IMR-90 (cell line): ENCODE measurements at regions not wholly inside any gene's neighbourhood (a gene's known extent, or its start where the extent isn't known, plus 50 kb on each side); places are given as distances from the start of the nearest gene placed in this dataset.

Experiments used
- ATAC-seq: fragments of 200-7000 bp; cut with Tn5 transposase; 2 replicates; pipeline ENCODE4 v1.9.1; 2020; ENCODE audit warnings: low read depth, mild to moderate bottlenecking, moderate library complexity
- BruUV-seq: library from RNA; stranded (reverse); fragments of 400-500 nt; replicated peaks from 2 replicates; lab custom pipeline; 2021; lab: Mats Ljungman, UMichigan
- CTCF ChIA-PET: fragments of 300-600 bp; formaldehyde crosslinking; extraction: SDS; loops from one replicate; lab custom pipeline; 2021; ENCODE audit warnings: antibody characterized with exemption; lab: Yijun Ruan, JAX
- POLR2A ChIA-PET: fragments of 300-600 bp; sonication (Branson Sonifier 250); formaldehyde crosslinking; loops from one replicate; lab custom pipeline; 2022; ENCODE audit warnings: antibody characterized with exemption; ENCODE audit not compliant: unreplicated experiment; lab: Charles Lee
- DNase-seq: peaks from one replicate; pipeline ENCODE4 v3.0.0; 2013
- H2AFZ ChIP-seq: replicated peaks from 2 replicates; pipeline ENCODE3; 2013; ENCODE audit warnings: low read length, mild to moderate bottlenecking; ENCODE audit not compliant: poor library complexity
- H2AK5ac ChIP-seq: 2 replicates; pipeline ENCODE4 v1.6.1; 2013; ENCODE audit warnings: low read depth, low read length, inconsistent platforms
- H2AK9ac ChIP-seq: replicated peaks from 2 replicates; pipeline ENCODE3; 2013; ENCODE audit warnings: mild to moderate bottlenecking, low read depth, low read length, moderate library complexity; ENCODE audit not compliant: poor library complexity
- H2BK120ac ChIP-seq: 2 replicates; pipeline ENCODE4 v1.6.1; 2013; ENCODE audit warnings: low read depth, low read length, inconsistent platforms
- H2BK15ac ChIP-seq: 3 replicates; pipeline ENCODE4 v1.6.1; 2013; ENCODE audit warnings: low read depth, low read length, inconsistent platforms
- H2BK20ac ChIP-seq: 2 replicates; pipeline ENCODE4 v1.6.1; 2013; ENCODE audit warnings: low read depth, mild to moderate bottlenecking, inconsistent platforms, low read length, moderate library complexity
- H2BK5ac ChIP-seq: 2 replicates; pipeline ENCODE4 v1.6.1; 2013; ENCODE audit warnings: mild to moderate bottlenecking, low read depth, low read length, inconsistent platforms; ENCODE audit not compliant: poor library complexity, severe bottlenecking
- H3K14ac ChIP-seq: replicated peaks from 2 replicates; pipeline ENCODE4 v1.6.1; 2013; ENCODE audit warnings: low read depth, low read length, inconsistent platforms
- H3K18ac ChIP-seq: 2 replicates; pipeline ENCODE4 v1.6.1; 2013; ENCODE audit warnings: low read depth, low read length, control low read depth
- H3K23ac ChIP-seq: 2 replicates; pipeline ENCODE4 v1.6.1; 2013; ENCODE audit warnings: low read depth, low read length, inconsistent platforms
- H3K27ac ChIP-seq: 2 replicates; pipeline ENCODE4 v1.5.1; 2013; ENCODE audit warnings: mild to moderate bottlenecking, control low read depth, low read length; ENCODE audit not compliant: insufficient read depth
- H3K27me3 ChIP-seq: 2 replicates; pipeline ENCODE4 v1.6.1; 2013; ENCODE audit warnings: low read length; ENCODE audit not compliant: control insufficient read depth, insufficient read depth
- H3K36me3 ChIP-seq: 2 replicates; pipeline ENCODE4 v1.6.1; 2013; ENCODE audit warnings: low read length, mixed read lengths; ENCODE audit not compliant: control insufficient read depth, insufficient read depth
- H3K4ac ChIP-seq: 2 replicates; pipeline ENCODE4 v1.6.1; 2013; ENCODE audit warnings: low read depth, low read length, inconsistent platforms
- H3K4me1 ChIP-seq: 2 replicates; pipeline ENCODE4 v1.6.1; 2013; ENCODE audit warnings: low read length, mixed read lengths; ENCODE audit not compliant: control insufficient read depth, insufficient read depth
- H3K4me2 ChIP-seq: 2 replicates; pipeline ENCODE4 v1.6.1; 2013; ENCODE audit warnings: low read depth, mild to moderate bottlenecking, control low read depth, low read length, moderate library complexity
- H3K4me3 ChIP-seq: 2 replicates; pipeline ENCODE4 v1.5.1; 2013; ENCODE audit warnings: low read depth, mild to moderate bottlenecking, control low read depth, low read length, moderate library complexity; ENCODE audit not compliant: insufficient read depth
- H3K56ac ChIP-seq: 2 replicates; pipeline ENCODE4 v1.6.1; 2013; ENCODE audit warnings: low read length, inconsistent platforms; ENCODE audit not compliant: insufficient read depth; ENCODE audit errors: extremely low read depth
- H3K79me1 ChIP-seq, 2 experiments: 2 replicates each; pipeline ENCODE4 v1.6.1; 2013; ENCODE audit warnings: low read length in 2 of 2, inconsistent platforms in 1 of 2, low read depth in 1 of 2
- H3K9ac ChIP-seq: 2 replicates; pipeline ENCODE4 v1.6.1; 2013; ENCODE audit warnings: low read depth, low read length, control low read depth
- H3K9me1 ChIP-seq: 2 replicates; pipeline ENCODE4 v1.6.1; 2013; ENCODE audit warnings: low read length, inconsistent platforms; ENCODE audit not compliant: insufficient read depth
- H3K9me3 ChIP-seq: 2 replicates; pipeline ENCODE4 v1.6.1; 2013; ENCODE audit warnings: low read length; ENCODE audit not compliant: control insufficient read depth, insufficient read depth
- H4K20me1 ChIP-seq: 2 replicates; pipeline ENCODE4 v1.6.1; 2013; ENCODE audit warnings: low read length, inconsistent platforms; ENCODE audit not compliant: insufficient read depth
- H4K5ac ChIP-seq: 2 replicates; pipeline ENCODE4 v1.6.1; 2013; ENCODE audit warnings: mild to moderate bottlenecking, low read depth, low read length, control low read depth
- H4K8ac ChIP-seq, 2 experiments: 2 replicates each; pipeline ENCODE4 v1.6.1; 2013; ENCODE audit warnings: low read depth in 2 of 2, low read length in 2 of 2, control low read depth in 1 of 2, inconsistent platforms in 1 of 2
- H4K91ac ChIP-seq: 2 replicates; pipeline ENCODE4 v1.6.1; 2013; ENCODE audit warnings: low read depth, low read length, inconsistent platforms; ENCODE audit not compliant: insufficient read depth
- MAZ ChIP-seq: IDR thresholded peaks from 2 replicates; pipeline ENCODE4 v1.6.1; 2012; ENCODE audit warnings: low read depth, mild to moderate bottlenecking, low read length, improper control_type of control experiment, moderate library complexity, borderline replicate concordance
- RAD21 ChIP-seq: IDR thresholded peaks from 2 replicates; pipeline ENCODE4 v1.6.1; 2012; ENCODE audit warnings: low read length, improper control_type of control experiment
- WGBS, 2 experiments: methylation state at CpG; one replicate each; pipeline versions ENCODE4 v1.1.5 to v1.1.7; 2013; ENCODE audit warnings: missing lambda C conversion rate in 2 of 2; ENCODE audit not compliant: insufficient read length in 1 of 2; ENCODE audit errors: extremely low coverage in 2 of 2; 5-methylcytosine and 5-hydroxymethylcytosine counted together
- dilution Hi-C: fragments of 300-500 bp; cut with HindIII; formaldehyde crosslinking; loops from one replicate; pipeline ENCODE4 v1.14.3; 2018; ENCODE audit warnings: low sequenced_read_pairs; ENCODE audit not compliant: unreplicated experiment
- in situ Hi-C: fragments of 300-500 bp; cut with MboI; formaldehyde crosslinking; loops from 3 replicates; pipeline ENCODE4 v1.14.3; 2019; ENCODE audit warnings: low sequenced_read_pairs, inconsistent platforms, mixed read lengths
- intact Hi-C: fragments of 100-400 bp; cut with micrococcal nuclease; formaldehyde crosslinking; loops from 2 replicates; pipeline ENCODE4 v1.10.0; 2022
- TF ChIP-seq, protein P1 (sequence below): conservative IDR thresholded peaks from 2 replicates; pipeline ENCODE4 v1.5.1; 2012; ENCODE audit warnings: mild to moderate bottlenecking, low read depth, low read length, improper control_type of control experiment

DNA sequence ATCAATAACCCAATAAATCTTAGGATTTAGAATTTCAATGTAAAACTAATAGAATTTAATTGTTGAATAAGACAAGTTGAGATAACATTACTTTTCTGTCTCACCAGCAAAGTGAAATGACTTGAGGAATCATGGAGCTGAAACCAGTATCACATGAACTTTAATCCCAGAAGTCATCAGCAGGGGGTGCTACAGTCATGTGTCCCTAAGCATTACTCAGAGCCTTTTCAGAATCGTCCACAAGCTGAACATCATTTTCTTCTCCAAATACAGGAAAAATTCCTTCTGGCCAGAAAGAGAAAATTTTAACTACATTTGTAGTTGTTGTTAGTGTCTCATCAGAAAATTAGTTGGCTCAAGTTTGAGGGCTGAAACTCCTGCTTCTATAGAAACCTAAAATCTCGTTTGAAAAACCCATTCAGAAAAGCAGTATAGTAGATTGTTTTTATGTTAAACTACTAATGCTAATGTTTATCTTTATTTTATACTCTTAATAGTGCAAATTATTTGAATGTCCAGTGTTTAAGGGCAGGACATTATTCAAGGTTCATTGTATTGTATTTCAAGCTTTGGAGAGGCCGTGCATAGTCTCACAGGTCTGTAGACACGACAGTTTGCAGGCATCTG lies 384.1 kb downstream of the PLOD2 start:
- dilution Hi-C loops: no loop called here
- no peak overlapping the region for H2BK20ac ChIP-seq
- H2AK9ac ChIP-seq: no peak overlapping the region
- ATAC-seq: peak; percentile 56; the same call in 1 of the 2 replicates
- H2AFZ ChIP-seq: no peak overlapping the region
- no peak overlapping the region for H3K4ac ChIP-seq
- no peak overlapping the region for H2AK5ac ChIP-seq
- TF ChIP-seq RAD21: peak; percentile 57
- no peak for TF ChIP-seq MAZ
- TF ChIP-seq, protein P1, sequence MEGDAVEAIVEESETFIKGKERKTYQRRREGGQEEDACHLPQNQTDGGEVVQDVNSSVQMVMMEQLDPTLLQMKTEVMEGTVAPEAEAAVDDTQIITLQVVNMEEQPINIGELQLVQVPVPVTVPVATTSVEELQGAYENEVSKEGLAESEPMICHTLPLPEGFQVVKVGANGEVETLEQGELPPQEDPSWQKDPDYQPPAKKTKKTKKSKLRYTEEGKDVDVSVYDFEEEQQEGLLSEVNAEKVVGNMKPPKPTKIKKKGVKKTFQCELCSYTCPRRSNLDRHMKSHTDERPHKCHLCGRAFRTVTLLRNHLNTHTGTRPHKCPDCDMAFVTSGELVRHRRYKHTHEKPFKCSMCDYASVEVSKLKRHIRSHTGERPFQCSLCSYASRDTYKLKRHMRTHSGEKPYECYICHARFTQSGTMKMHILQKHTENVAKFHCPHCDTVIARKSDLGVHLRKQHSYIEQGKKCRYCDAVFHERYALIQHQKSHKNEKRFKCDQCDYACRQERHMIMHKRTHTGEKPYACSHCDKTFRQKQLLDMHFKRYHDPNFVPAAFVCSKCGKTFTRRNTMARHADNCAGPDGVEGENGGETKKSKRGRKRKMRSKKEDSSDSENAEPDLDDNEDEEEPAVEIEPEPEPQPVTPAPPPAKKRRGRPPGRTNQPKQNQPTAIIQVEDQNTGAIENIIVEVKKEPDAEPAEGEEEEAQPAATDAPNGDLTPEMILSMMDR: peak; percentile 53
- H3K4me1 ChIP-seq: no peaks in the 10 kb centered on the region
- no peak overlapping the region for H3K4me3 ChIP-seq
- ChIA-PET CTCF (interaction anchor here (0.6 to 1.4 kb wide), 5 partner anchors 9 to 412 kb away, joined by 3 to 8 read pairs (median 3); no protein-coding TSS in a partner anchor), POLR2A (no interaction called here)
- H3K9me3 ChIP-seq: no peaks in the 10 kb centered on the region
- intact Hi-C loops: loop anchor here (1.0 to 10.0 kb wide), 3 partner anchors 288 to 550 kb away; no protein-coding TSS in a partner anchor
- H2BK15ac ChIP-seq: no peak overlapping the region
- no peaks in the 10 kb centered on the region for H4K20me1 ChIP-seq
- no peaks in the 10 kb centered on the region for H3K9me1 ChIP-seq
- H2BK5ac ChIP-seq: no peak overlapping the region
- H3K4me2 ChIP-seq: no peak overlapping the region
- no peak overlapping the region for H4K5ac ChIP-seq
- no peaks in the 10 kb centered on the region for H3K27me3 ChIP-seq
- peak; percentile 54 for DNase-seq
- in situ Hi-C loops: loop anchor here (10.0 kb wide), 1 partner anchor 398 kb away; no protein-coding TSS in a partner anchor
- no CpG with 5 or more reads among the region's 4 CpGs for WGBS, 2 experiments
- no peak overlapping the region for H3K56ac ChIP-seq
- no TSS peak for BruUV-seq
- H3K79me1 ChIP-seq: no peaks in the 10 kb centered on the region
- no peak overlapping the region for H2BK120ac ChIP-seq
- no peak overlapping the region for H3K9ac ChIP-seq
- no peak overlapping the region for H3K14ac ChIP-seq
- no peak overlapping the region for H3K23ac ChIP-seq
- no peak overlapping the region for H4K8ac ChIP-seq
- H4K91ac ChIP-seq: no peak overlapping the region
- H3K18ac ChIP-seq: no peak overlapping the region
- H3K27ac ChIP-seq: no peak overlapping the region
- H3K36me3 ChIP-seq: no peaks in the 10 kb centered on the region
